Activated CD8-positive, alpha-beta T cell treated with anti-CD3 and anti-CD28 coated beads for 36 hours (primary cell): ENCODE measurements at regions not wholly inside any gene's neighbourhood (a gene's known extent, or its start where the extent isn't known, plus 50 kb on each side); places are given as distances from the start of the nearest gene placed in this dataset.

ENCODE experiments used
- ATAC-seq: fragments of 200-7000 bp; cut with Tn5 transposase; one replicate; pipeline ENCODE4 v1.10.0; 2021; ENCODE audit warnings: mild to moderate bottlenecking, moderate library complexity
- CTCF ChIA-PET: fragments of 350-600 bp; sonication (Branson Sonifier 250); formaldehyde crosslinking; loops from one replicate; lab custom pipeline; 2021; ENCODE audit warnings: antibody characterized with exemption; lab: Charles Lee
- POLR2A ChIA-PET: fragments of 350-600 bp; sonication (Branson Sonifier 250); formaldehyde crosslinking; loops from one replicate; lab custom pipeline; 2021; ENCODE audit warnings: antibody characterized with exemption; lab: Charles Lee
- DNase-seq: peaks from one replicate; pipeline ENCODE4 v3.0.0-alpha.2; 2020
- H3K27ac Mint-ChIP-seq: one replicate; pipeline ENCODE4 v1.8.0; 2021; ENCODE audit warnings: mild to moderate bottlenecking, mixed read lengths
- H3K27me3 Mint-ChIP-seq: one replicate; pipeline ENCODE4 v1.8.0; 2021; ENCODE audit warnings: mixed read lengths
- H3K36me3 Mint-ChIP-seq: one replicate; pipeline ENCODE4 v1.8.0; 2021; ENCODE audit warnings: low read depth, mixed read lengths
- H3K4me1 Mint-ChIP-seq: one replicate; pipeline ENCODE4 v1.8.0; 2021; ENCODE audit warnings: low read depth, mixed read lengths
- H3K4me3 Mint-ChIP-seq: one replicate; pipeline ENCODE4 v1.8.0; 2021; ENCODE audit warnings: mild to moderate bottlenecking, moderate library complexity, mixed read lengths
- H3K9me3 Mint-ChIP-seq: one replicate; pipeline ENCODE4 v1.8.0; 2021; ENCODE audit warnings: mixed read lengths
- intact Hi-C: fragments of 100-400 bp; cut with micrococcal nuclease; formaldehyde crosslinking; loops from one replicate; pipeline ENCODE4 v1.10.0; 2022
- TF ChIP-seq, protein P1 (sequence below): fragments of 200-600 bp; IDR thresholded peaks from one replicate; pipeline ENCODE4 v1.8.0; 2022; ENCODE audit warnings: antibody characterized with exemption, mild to moderate bottlenecking

DNA sequence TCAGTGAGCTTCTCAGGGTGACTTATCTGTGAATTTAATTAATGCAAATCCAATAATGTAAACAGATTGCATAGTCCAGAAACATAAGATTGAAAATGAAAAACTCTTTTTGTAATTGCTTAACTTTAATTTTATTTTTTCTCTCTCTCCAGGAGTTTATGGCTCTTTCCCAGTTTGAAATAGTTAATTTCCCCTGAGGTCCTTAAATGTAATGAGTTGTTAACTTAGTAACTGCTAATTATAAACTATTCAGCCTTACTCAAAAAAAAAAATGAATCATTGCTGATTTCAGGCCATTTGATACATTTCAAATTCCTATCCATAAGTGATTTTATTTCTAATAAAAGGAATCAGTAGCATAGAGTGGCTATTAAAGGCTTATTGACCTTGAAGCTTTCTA is 84.1 kb upstream of the TRPC4 start:
- intact Hi-C loops: no loop called here
- ChIA-PET POLR2A (no interaction called here), CTCF (no interaction called here)
- DNase-seq: no peak
- TF ChIP-seq, protein P1, sequence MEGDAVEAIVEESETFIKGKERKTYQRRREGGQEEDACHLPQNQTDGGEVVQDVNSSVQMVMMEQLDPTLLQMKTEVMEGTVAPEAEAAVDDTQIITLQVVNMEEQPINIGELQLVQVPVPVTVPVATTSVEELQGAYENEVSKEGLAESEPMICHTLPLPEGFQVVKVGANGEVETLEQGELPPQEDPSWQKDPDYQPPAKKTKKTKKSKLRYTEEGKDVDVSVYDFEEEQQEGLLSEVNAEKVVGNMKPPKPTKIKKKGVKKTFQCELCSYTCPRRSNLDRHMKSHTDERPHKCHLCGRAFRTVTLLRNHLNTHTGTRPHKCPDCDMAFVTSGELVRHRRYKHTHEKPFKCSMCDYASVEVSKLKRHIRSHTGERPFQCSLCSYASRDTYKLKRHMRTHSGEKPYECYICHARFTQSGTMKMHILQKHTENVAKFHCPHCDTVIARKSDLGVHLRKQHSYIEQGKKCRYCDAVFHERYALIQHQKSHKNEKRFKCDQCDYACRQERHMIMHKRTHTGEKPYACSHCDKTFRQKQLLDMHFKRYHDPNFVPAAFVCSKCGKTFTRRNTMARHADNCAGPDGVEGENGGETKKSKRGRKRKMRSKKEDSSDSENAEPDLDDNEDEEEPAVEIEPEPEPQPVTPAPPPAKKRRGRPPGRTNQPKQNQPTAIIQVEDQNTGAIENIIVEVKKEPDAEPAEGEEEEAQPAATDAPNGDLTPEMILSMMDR: no peak
- Mint-ChIP-seq H3K36me3 (no peaks in the 10 kb centered on the region), H3K9me3 (peaks cover 5% of the 10 kb centered on the region), H3K4me3 (no peak overlapping the region), H3K4me1 (no peaks in the 10 kb centered on the region), H3K27ac (no peak overlapping the region), H3K27me3 (no peaks in the 10 kb centered on the region)
- no peak for ATAC-seq

DNA sequence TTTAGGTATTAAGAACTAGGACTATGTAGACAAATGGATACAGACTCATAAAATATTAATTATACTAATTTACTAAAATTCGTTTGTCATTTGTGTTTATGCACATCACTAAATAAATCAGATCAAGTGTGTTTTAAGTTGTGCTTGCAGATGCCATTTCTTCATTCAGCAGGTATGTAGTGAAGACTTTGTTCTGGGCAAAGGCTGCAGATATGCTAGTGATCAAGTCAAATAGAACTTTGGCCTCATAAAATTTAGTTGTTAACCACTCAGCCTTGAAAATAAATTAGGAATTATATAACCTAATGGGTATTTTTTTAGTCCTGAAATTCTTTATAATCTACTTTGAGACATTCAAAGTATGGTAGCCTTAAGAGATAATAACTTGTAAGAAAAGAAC is 80.4 kb upstream of the TRPC4 start:
- H3K27ac Mint-ChIP-seq: no peak overlapping the region
- intact Hi-C loops: no loop called here
- ChIA-PET CTCF (no interaction called here), POLR2A (no interaction called here)
- TF ChIP-seq, protein P1: no peak
- H3K9me3 Mint-ChIP-seq: peaks cover under 1% of the 10 kb centered on the region
- DNase-seq (no peak), ATAC-seq (no peak)
- H3K4me3 Mint-ChIP-seq: no peak overlapping the region
- H3K4me1 Mint-ChIP-seq: no peaks in the 10 kb centered on the region
- no peaks in the 10 kb centered on the region for H3K36me3 Mint-ChIP-seq
- no peaks in the 10 kb centered on the region for H3K27me3 Mint-ChIP-seq

DNA sequence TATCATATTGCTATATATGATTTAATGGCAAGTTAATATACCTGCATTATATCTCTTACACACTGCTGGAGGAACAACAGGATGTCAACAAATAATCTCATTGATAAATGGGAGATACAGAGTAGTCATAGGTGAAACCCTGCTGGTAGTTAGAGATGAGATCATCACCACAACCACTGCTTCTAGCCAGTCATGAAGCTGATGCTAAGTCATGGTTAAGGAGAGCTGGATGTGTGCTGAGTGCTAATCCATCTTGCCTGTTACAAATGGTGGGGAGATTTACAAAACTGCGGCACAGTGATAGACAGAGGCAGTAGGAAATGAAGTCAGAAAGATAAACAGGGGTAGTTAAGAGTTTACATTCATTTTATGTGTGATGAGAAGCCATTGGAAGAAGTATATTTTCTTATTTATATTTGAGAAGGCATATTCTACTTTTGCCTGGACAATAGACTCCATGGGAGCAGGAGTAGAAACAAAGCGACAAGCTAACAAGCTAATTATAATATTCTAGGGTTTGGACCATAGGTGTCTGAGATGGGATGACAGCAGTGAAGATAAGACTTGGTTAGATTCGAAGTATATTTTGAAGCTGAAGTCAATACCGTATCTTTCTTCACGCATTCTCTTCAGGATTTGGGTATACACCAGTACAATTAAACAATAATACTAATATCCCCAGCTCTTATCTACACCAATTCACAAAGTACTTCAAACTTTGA is 78.0 kb upstream of the TRPC4 start:
- intact Hi-C loops: no loop called here
- Mint-ChIP-seq H3K27ac (no peak overlapping the region), H3K4me1 (no peaks in the 10 kb centered on the region), H3K36me3 (no peaks in the 10 kb centered on the region), H3K9me3 (peaks cover 2% of the 10 kb centered on the region), H3K4me3 (no peak overlapping the region), H3K27me3 (no peaks in the 10 kb centered on the region)
- DNase-seq (no peak), ATAC-seq (no peak)
- TF ChIP-seq, protein P1: no peak
- ChIA-PET POLR2A (no interaction called here), CTCF (no interaction called here)

DNA sequence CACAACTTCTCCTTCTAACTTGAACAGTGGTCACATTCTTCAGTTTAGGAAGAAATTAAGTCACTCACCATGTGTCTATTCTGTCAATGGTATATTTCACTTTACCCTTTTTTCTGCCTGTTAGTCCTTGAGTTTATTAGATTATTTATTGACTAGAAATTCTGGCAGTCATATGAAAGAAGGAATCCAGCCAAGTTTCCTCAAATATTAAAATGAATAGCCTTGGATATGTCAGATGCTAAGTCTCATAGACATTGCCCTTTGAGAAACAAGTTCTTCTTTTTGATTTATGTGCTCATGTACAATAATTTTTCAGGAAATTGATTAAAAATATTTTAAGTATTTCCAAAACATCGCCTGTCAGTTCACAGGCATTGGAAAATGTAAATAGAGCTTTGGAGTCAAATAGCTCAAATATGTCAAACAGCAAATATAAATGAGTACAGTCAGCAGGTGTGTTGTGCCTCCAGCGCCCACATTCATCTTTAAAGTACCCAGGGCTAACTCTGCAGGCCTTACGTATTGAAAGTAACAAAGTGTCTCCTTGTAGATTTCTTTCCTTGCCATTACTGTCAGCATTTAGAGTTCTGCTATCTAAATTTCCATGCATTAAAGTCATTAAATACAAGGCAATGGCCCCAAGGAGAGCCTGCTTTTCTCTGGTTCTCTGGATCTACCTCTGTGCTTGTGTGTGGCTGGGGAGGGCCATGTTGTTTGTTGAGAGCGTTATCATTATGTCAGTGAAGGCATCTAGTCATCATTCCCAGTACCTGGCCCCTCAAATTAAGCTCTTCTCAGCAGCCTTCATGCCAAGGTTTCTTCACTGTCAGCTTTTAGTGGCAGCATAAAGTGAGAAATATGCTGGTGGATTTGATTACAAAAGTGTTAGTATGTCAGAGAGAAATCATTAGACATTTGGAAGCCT is 76.3 kb upstream of the TRPC4 start:
- POLR2A ChIA-PET: no interaction called here
- Mint-ChIP-seq H3K27ac (no peak overlapping the region), H3K4me1 (no peaks in the 10 kb centered on the region)

More for the DNA sequence above, 76.3 kb upstream of the TRPC4 start:
- CTCF ChIA-PET: no interaction called here
- Mint-ChIP-seq H3K9me3 (peaks cover 2% of the 10 kb centered on the region), H3K27me3 (no peaks in the 10 kb centered on the region), H3K4me3 (no peak overlapping the region), H3K36me3 (no peaks in the 10 kb centered on the region)
- intact Hi-C loops: no loop called here
- ATAC-seq (no peak), DNase-seq (no peak)
- TF ChIP-seq, protein P1: no peak
